SIG-M5 treated with dmso at 0.1 percent for 504 hours (cell line): ENCODE measurements at regions not wholly inside any gene's neighbourhood (a gene's known extent, or its start where the extent isn't known, plus 50 kb on each side); places are given as distances from the start of the nearest gene placed in this dataset.

ENCODE experiments used
- DNase-seq: peaks from one replicate; lab custom pipeline; 2025; ENCODE audit not compliant: unreplicated experiment; lab: John Stamatoyannopoulos, UW

GRCh38 chr2:41806286-41806685 lies 241.5 kb upstream of the PKDCC start:
- peak; percentile 24 for DNase-seq

- DNase-seq, result no peak
These were observed 226.7 kb upstream of the PKDCC start for GRCh38 chr2:41821167-41821566.

GRCh38 chr2:41826921-41827320 lies 220.9 kb upstream of the PKDCC start:
- no peak for DNase-seq

- DNase-seq, result no peak
These were observed 220.4 kb upstream of the PKDCC start for GRCh38 chr2:41827354-41827971.

GRCh38 chr2:41828052-41828643 lies 219.7 kb upstream of the PKDCC start:
- no peak for DNase-seq

GRCh38 chr2:41829052-41829451 lies 218.8 kb upstream of the PKDCC start:
- DNase-seq, result no peak

GRCh38 chr2:41830600-41830999 lies 217.2 kb upstream of the PKDCC start:
- no peak for DNase-seq

- DNase-seq, result peak; percentile 43
These were observed 215.6 kb upstream of the PKDCC start for GRCh38 chr2:41832218-41832617.

GRCh38 chr2:41835401-41835800 lies 212.4 kb upstream of the PKDCC start:
- DNase-seq, result no peak

GRCh38 chr2:41836948-41837347 lies 210.9 kb upstream of the PKDCC start:
- DNase-seq, result peak; percentile 30

- DNase-seq, result no peak
These were observed 210.2 kb upstream of the PKDCC start for GRCh38 chr2:41837610-41838009.

- DNase-seq, result peak; percentile 86
These were observed 206.9 kb upstream of the PKDCC start for GRCh38 chr2:41840702-41841551.

- no peak for DNase-seq
These were observed 200.9 kb upstream of the PKDCC start for GRCh38 chr2:41846962-41847361.

- DNase-seq, result no peak
These were observed 199.9 kb upstream of the PKDCC start for GRCh38 chr2:41847744-41848441.

GRCh38 chr2:41851554-41851953 lies 196.3 kb upstream of the PKDCC start:
- no peak for DNase-seq

GRCh38 chr2:41853427-41854191 lies 194.2 kb upstream of the PKDCC start:
- no peak for DNase-seq

GRCh38 chr2:41854227-41854626 lies 193.6 kb upstream of the PKDCC start:
- DNase-seq, result no peak

GRCh38 chr2:41856946-41857345 lies 190.9 kb upstream of the PKDCC start:
- no peak for DNase-seq

- DNase-seq, result no peak
These were observed 188.0 kb upstream of the PKDCC start for GRCh38 chr2:41859615-41860514.

GRCh38 chr2:41863062-41863461 lies 184.8 kb upstream of the PKDCC start:
- DNase-seq, result no peak
